ENCODE measurements at regions not wholly inside any gene's neighbourhood (a gene's known extent, or its start where the extent isn't known, plus 50 kb on each side); places are given as distances from the start of the nearest gene placed in this dataset.

- TF ChIP-seq CTCF (IDR thresholded peaks at IDR 0.05) = no peak
These were observed 180.6 kb upstream of the STXBP5 start for GRCh38 chr6:147023581-147023980.

DNA sequence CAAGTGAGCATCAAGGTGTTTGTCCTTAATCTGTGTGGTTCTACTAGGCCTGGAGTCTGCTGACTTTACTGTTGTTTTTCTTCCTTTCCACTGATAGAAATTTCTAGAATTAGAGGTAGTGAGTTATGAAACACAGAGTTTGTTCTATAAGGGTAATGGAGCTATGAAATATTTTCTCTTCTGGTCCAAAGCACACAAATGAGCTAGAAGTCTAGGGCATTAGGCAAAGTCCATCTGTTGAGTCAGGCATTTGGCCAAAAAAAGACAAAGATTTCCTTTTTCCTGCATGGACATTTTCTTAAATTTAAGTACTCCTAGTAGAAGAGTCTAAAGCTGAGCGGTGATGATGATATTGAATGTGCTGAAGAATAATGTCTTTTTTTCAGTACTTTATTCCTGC, 174.3 kb upstream of the STXBP5 start:
- TF ChIP-seq CTCF (IDR thresholded peaks at IDR 0.05) = no peak

DNA sequence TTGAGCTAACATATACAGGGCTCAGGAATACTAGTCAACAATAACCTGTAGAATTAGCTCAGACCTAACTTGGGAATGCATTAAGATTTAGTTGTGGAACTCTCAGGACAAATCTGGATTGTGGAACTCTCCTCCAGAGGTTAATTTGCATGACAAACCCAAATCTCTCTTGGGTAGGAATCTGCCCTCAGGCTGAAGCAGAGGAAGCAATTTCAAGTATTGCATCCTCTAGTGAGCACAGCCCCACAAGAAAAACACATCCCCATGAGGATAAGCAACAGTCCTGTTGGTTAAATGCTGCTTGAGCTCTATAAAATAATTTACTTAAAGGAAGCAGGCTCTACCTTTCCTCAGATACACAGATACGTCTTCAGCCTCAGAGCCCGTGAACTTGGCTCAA, 170.9 kb upstream of the STXBP5 start:
- TF ChIP-seq CTCF (IDR thresholded peaks at IDR 0.05) = no peak

DNA sequence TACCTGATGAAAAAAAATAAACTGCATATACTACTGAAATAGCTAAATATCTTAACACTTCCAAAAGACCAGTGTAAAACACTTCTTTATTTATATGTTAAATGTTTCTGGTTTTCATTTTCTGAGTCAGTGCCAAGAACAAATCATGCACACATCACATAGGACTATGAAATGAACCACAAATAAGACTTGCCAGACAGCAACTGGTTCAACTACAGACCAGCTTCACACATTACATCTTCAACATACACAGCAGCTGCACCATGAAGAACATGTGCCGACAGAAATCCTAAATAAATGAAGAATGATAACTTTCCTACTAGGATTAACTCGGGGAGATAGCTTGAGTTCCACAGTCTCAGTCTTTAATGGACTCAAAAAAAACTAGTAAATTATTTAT, 168.3 kb upstream of the STXBP5 start:
- no peak for TF ChIP-seq CTCF (IDR thresholded peaks at IDR 0.05)

DNA sequence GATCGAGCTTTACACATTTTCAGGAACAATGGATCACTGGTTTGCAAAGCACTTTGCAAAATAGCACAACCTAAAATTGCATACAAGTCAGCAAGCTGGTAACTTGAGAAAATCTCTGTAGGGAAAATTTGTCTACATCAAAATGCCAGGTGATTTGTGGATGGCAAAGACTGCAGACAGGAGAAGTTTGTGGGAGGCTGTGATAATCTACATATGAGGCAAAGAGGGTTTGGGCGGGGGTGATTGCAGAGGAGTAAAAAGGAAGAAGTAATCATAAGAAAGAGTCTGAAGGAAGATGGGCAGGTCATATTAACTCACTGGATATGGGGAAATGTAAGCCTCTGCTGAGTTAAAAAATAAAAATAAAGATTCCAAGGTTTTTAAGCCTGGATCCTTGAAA, 166.3 kb upstream of the STXBP5 start:
- TF ChIP-seq CTCF (IDR thresholded peaks at IDR 0.05) = no peak

DNA sequence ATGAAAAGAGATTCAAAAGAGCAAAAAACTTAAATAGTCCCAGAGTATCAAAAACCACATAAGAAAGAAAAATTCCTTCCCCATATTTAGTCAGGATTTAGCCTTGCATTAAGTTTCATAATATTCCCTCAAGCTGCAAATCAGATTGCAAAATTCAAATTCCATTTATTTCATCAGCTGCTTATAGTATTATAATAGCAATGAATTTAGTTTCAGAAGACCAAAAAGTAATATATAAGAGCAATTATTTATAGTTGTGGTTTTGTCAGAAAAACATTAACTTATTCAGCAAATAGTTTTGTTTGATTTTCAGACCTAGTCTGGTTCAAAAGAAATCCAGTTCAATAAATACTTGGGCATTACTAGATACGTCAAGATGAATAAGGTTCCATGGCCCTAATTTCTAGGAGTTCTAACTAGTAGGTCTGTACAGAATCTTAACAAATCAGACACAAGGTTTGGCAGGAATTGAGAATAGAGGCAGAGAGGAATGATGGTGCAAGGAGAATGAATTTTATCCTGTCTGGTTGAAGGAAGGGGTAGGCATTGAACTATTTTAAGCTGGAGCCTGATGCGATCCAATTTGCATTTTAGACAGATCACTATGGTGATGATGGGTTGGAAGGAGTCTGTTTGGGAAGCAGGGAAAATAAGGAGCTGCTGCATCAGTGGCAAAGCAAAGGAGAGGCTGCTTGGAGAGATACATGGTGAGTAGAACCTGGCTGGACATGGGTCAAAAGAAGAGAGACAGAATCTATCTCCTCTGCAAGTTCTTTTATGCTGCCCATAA, 163.9 kb upstream of the STXBP5 start:
- no peak for TF ChIP-seq CTCF (IDR thresholded peaks at IDR 0.05)

GRCh38 chr6:147042679-147043078, 161.5 kb upstream of the STXBP5 start:
- no peak for TF ChIP-seq CTCF (IDR thresholded peaks at IDR 0.05)
